DND-41 (cell line): ENCODE measurements at regions not wholly inside any gene's neighbourhood (a gene's known extent, or its start where the extent isn't known, plus 50 kb on each side); places are given as distances from the start of the nearest gene placed in this dataset.

Experiments
- ATAC-seq: fragments of 200-7000 bp; cut with Tn5 transposase; 3 replicates; pipeline ENCODE4 v1.9.1; 2021; ENCODE audit warnings: low read depth; ENCODE audit not compliant: insufficient read depth
- DNase-seq: peaks from one replicate; pipeline ENCODE4 v3.0.0-alpha.2; 2020
- H2AFZ ChIP-seq: 2 replicates; pipeline ENCODE4 v1.6.0; 2012; ENCODE audit warnings: low read depth, low read length
- H3K27ac ChIP-seq: 2 replicates; pipeline ENCODE4 v1.5.1; 2012; ENCODE audit warnings: low read length, inconsistent platforms
- H3K27me3 ChIP-seq: fragments of 200-600 bp; sonication (generic); 2 replicates; pipeline ENCODE4 v1.6.0; 2012; ENCODE audit warnings: low read length, mild to moderate bottlenecking, inconsistent platforms; ENCODE audit not compliant: insufficient read depth, poor library complexity
- H3K36me3 ChIP-seq: 2 replicates; pipeline ENCODE4 v1.5.1; 2012; ENCODE audit warnings: low read length, inconsistent platforms; ENCODE audit not compliant: insufficient read depth
- H3K4me1 ChIP-seq: 2 replicates; pipeline ENCODE4 v1.5.1; 2012; ENCODE audit warnings: mild to moderate bottlenecking, low read length; ENCODE audit not compliant: insufficient read depth
- H3K4me2 ChIP-seq: 2 replicates; pipeline ENCODE4 v1.6.0; 2012; ENCODE audit warnings: mild to moderate bottlenecking, moderate library complexity, low read length, inconsistent platforms; ENCODE audit not compliant: insufficient read depth
- H3K4me3 ChIP-seq, 2 experiments: fragments of 200-600 bp in 1 of 2; shearing (Covaris generic) in 1 of 2; 2 replicates each; pipeline ENCODE4 v1.5.1; 2012 to 2016; ENCODE audit warnings: inconsistent platforms in 2 of 2, low read length in 2 of 2, mild to moderate bottlenecking in 2 of 2, low read depth in 1 of 2, moderate library complexity in 1 of 2
- H3K79me2 ChIP-seq: 2 replicates; pipeline ENCODE4 v1.6.0; 2012; ENCODE audit warnings: low read length, inconsistent platforms; ENCODE audit not compliant: insufficient read depth
- H3K9ac ChIP-seq: 2 replicates; pipeline ENCODE4 v1.6.0; 2012; ENCODE audit warnings: low read depth, mild to moderate bottlenecking, inconsistent platforms, low read length, moderate library complexity
- H3K9me3 ChIP-seq: 2 replicates; pipeline ENCODE4 v1.5.1; 2012; ENCODE audit warnings: low read length, moderate library complexity, mild to moderate bottlenecking, inconsistent platforms; ENCODE audit not compliant: insufficient read depth, severe bottlenecking
- H4K20me1 ChIP-seq: 2 replicates; pipeline ENCODE4 v1.6.0; 2012; ENCODE audit warnings: low read length; ENCODE audit not compliant: insufficient read depth
- EZH2 ChIP-seq: IDR thresholded peaks from 3 replicates; pipeline ENCODE4 v1.6.1; 2012; ENCODE audit warnings: borderline replicate concordance, low read depth, mild to moderate bottlenecking, moderate library complexity, low read length, inconsistent platforms; ENCODE audit not compliant: severe bottlenecking
- TF ChIP-seq, protein P1 (sequence below): IDR thresholded peaks from 2 replicates; pipeline ENCODE4 v1.5.1; 2012; ENCODE audit warnings: borderline replicate concordance, low read length, moderate library complexity, mild to moderate bottlenecking; ENCODE audit not compliant: poor library complexity, severe bottlenecking; ENCODE audit errors: extremely low read depth

- TF ChIP-seq, protein P1, sequence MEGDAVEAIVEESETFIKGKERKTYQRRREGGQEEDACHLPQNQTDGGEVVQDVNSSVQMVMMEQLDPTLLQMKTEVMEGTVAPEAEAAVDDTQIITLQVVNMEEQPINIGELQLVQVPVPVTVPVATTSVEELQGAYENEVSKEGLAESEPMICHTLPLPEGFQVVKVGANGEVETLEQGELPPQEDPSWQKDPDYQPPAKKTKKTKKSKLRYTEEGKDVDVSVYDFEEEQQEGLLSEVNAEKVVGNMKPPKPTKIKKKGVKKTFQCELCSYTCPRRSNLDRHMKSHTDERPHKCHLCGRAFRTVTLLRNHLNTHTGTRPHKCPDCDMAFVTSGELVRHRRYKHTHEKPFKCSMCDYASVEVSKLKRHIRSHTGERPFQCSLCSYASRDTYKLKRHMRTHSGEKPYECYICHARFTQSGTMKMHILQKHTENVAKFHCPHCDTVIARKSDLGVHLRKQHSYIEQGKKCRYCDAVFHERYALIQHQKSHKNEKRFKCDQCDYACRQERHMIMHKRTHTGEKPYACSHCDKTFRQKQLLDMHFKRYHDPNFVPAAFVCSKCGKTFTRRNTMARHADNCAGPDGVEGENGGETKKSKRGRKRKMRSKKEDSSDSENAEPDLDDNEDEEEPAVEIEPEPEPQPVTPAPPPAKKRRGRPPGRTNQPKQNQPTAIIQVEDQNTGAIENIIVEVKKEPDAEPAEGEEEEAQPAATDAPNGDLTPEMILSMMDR, result no peak
- TF ChIP-seq EZH2, result no peak
- DNase-seq (no peak), ATAC-seq (no peak)
- Histone ChIP-seq H3K79me2 (no peaks in the 10 kb centered on the region), H3K9ac (no peak overlapping the region), H4K20me1 (no peaks in the 10 kb centered on the region), H3K27ac (no peak overlapping the region), H3K27me3 (no peaks in the 10 kb centered on the region), H3K36me3 (no peaks in the 10 kb centered on the region), H3K9me3 (no peaks in the 10 kb centered on the region), H3K4me1 (no peaks in the 10 kb centered on the region), H2AFZ (no peak overlapping the region), H3K4me2 (no peak overlapping the region), H3K4me3 (no peak overlapping the region)
These were observed 315.9 kb downstream of the BCHE start for GRCh38 chr3:165521131-165521871.

GRCh38 chr3:165519687-165520086 lies 317.5 kb downstream of the BCHE start:
- DNase-seq, result no peak
- Histone ChIP-seq H3K4me2 (no peak overlapping the region), H4K20me1 (no peaks in the 10 kb centered on the region), H2AFZ (no peak overlapping the region), H3K4me1 (no peaks in the 10 kb centered on the region), H3K79me2 (no peaks in the 10 kb centered on the region), H3K36me3 (no peaks in the 10 kb centered on the region), H3K9ac (no peak overlapping the region), H3K9me3 (no peaks in the 10 kb centered on the region), H3K27me3 (no peaks in the 10 kb centered on the region), H3K4me3 (no peak overlapping the region), H3K27ac (no peak overlapping the region)
- TF ChIP-seq EZH2, result no peak
- TF ChIP-seq, protein P1, result no peak
- ATAC-seq, result no peak

GRCh38 chr3:165518346-165518745 lies 318.9 kb downstream of the BCHE start:
- H3K4me2 ChIP-seq, result no peak overlapping the region
- H3K9me3 ChIP-seq, result no peaks in the 10 kb centered on the region
- no peaks in the 10 kb centered on the region for H3K4me1 ChIP-seq
- DNase-seq (no peak), ATAC-seq (no peak)
- no peaks in the 10 kb centered on the region for H3K36me3 ChIP-seq
- no peak overlapping the region for H3K27ac ChIP-seq
- no peak overlapping the region for H2AFZ ChIP-seq
- H4K20me1 ChIP-seq, result no peaks in the 10 kb centered on the region
- H3K27me3 ChIP-seq, result no peaks in the 10 kb centered on the region
- H3K4me3 ChIP-seq, result no peak overlapping the region
- no peaks in the 10 kb centered on the region for H3K79me2 ChIP-seq
- TF ChIP-seq EZH2, result no peak
- TF ChIP-seq, protein P1, result no peak
- H3K9ac ChIP-seq, result no peak overlapping the region
